ENCODE measurements at regions not wholly inside any gene's neighbourhood (a gene's known extent, or its start where the extent isn't known, plus 50 kb on each side); places are given as distances from the start of the nearest gene placed in this dataset.

DNA sequence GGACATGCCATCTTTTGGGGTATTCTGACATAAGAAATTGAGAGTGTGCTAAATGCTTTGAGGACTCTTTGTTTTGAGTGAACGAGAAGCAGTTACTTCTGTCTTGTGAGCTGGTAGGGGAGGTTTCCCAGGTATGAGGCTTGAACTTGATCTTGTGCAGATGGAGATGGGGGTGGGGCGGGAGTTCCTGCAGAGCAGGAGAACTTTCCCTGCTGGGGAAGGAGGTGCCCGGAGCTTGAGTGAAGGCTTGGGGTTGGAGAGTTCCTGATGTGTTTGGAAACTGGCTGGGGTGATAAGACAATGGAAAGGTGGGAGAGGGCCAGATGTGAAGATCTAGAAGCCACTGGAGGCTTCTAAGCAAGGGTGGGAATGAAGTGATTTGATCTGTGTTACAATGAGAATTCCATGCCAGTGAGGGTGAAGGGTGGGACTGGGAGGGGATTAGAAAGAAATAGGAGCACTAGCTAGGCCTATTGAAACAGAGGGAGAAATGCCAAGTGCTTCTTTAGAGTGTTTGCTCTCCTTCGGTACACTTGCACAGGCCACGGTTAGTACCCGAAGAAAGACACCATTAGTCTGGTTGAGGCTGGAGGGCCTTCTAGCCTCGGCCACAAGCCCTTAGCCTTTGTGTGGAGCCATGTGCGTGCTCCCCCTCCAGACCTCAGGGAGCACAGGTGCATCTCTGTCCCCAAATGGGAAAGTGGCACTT lies 103.5 kb upstream of the STOX2 start:
- TF ChIP-seq, protein P1, sequence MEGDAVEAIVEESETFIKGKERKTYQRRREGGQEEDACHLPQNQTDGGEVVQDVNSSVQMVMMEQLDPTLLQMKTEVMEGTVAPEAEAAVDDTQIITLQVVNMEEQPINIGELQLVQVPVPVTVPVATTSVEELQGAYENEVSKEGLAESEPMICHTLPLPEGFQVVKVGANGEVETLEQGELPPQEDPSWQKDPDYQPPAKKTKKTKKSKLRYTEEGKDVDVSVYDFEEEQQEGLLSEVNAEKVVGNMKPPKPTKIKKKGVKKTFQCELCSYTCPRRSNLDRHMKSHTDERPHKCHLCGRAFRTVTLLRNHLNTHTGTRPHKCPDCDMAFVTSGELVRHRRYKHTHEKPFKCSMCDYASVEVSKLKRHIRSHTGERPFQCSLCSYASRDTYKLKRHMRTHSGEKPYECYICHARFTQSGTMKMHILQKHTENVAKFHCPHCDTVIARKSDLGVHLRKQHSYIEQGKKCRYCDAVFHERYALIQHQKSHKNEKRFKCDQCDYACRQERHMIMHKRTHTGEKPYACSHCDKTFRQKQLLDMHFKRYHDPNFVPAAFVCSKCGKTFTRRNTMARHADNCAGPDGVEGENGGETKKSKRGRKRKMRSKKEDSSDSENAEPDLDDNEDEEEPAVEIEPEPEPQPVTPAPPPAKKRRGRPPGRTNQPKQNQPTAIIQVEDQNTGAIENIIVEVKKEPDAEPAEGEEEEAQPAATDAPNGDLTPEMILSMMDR (IDR thresholded peaks at IDR 0.05) = no peak
- no peak for TF ChIP-seq POLR2AphosphoS5 (IDR thresholded peaks at IDR 0.05)
